ENCODE measurements at regions not wholly inside any gene's neighbourhood (a gene's known extent, or its start where the extent isn't known, plus 50 kb on each side); places are given as distances from the start of the nearest gene placed in this dataset.

- no peak for DNase-seq (ENCODE audit: extremely low spot score)
- ChIA-PET CTCF (interaction anchor here (1.1 to 1.2 kb wide), 2 partner anchors 9 to 11 kb away, joined by 3 read pairs; no protein-coding TSS in a partner anchor), POLR2A (no interaction called here)
- TF ChIP-seq, protein P1, sequence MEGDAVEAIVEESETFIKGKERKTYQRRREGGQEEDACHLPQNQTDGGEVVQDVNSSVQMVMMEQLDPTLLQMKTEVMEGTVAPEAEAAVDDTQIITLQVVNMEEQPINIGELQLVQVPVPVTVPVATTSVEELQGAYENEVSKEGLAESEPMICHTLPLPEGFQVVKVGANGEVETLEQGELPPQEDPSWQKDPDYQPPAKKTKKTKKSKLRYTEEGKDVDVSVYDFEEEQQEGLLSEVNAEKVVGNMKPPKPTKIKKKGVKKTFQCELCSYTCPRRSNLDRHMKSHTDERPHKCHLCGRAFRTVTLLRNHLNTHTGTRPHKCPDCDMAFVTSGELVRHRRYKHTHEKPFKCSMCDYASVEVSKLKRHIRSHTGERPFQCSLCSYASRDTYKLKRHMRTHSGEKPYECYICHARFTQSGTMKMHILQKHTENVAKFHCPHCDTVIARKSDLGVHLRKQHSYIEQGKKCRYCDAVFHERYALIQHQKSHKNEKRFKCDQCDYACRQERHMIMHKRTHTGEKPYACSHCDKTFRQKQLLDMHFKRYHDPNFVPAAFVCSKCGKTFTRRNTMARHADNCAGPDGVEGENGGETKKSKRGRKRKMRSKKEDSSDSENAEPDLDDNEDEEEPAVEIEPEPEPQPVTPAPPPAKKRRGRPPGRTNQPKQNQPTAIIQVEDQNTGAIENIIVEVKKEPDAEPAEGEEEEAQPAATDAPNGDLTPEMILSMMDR (IDR thresholded peaks at IDR 0.05; ENCODE audit: control extremely low read depth, extremely low read depth, low read depth, missing control alignments) = no peak
Observed at GRCh38 chr5:74556631-74557595, 83.6 kb downstream of the ENC1 start.

GRCh38 chr5:74556006-74556405 is 84.5 kb downstream of the ENC1 start:
- DNase-seq (ENCODE audit: extremely low spot score) = no peak
- TF ChIP-seq, protein P1 (IDR thresholded peaks at IDR 0.05; ENCODE audit: control extremely low read depth, extremely low read depth, low read depth, missing control alignments) = no peak
- CTCF ChIA-PET = no interaction called here
- POLR2A ChIA-PET = no interaction called here

- DNase-seq (ENCODE audit: extremely low spot score) = no peak
- ChIA-PET CTCF (no interaction called here), POLR2A (no interaction called here)
- TF ChIP-seq, protein P1 (IDR thresholded peaks at IDR 0.05; ENCODE audit: control extremely low read depth, extremely low read depth, low read depth, missing control alignments) = no peak
Observed at GRCh38 chr5:74552101-74552500, 88.4 kb downstream of the ENC1 start.

- DNase-seq (ENCODE audit: extremely low spot score) = no peak
- TF ChIP-seq, protein P1 (IDR thresholded peaks at IDR 0.05; ENCODE audit: control extremely low read depth, extremely low read depth, low read depth, missing control alignments) = no peak
- ChIA-PET POLR2A (no interaction called here), CTCF (interaction anchor here (1.0 kb wide), 1 partner anchor 14 kb away, joined by 3 read pairs; no protein-coding TSS in a partner anchor)
Observed at GRCh38 chr5:74550927-74551326, 89.6 kb downstream of the ENC1 start.

DNA sequence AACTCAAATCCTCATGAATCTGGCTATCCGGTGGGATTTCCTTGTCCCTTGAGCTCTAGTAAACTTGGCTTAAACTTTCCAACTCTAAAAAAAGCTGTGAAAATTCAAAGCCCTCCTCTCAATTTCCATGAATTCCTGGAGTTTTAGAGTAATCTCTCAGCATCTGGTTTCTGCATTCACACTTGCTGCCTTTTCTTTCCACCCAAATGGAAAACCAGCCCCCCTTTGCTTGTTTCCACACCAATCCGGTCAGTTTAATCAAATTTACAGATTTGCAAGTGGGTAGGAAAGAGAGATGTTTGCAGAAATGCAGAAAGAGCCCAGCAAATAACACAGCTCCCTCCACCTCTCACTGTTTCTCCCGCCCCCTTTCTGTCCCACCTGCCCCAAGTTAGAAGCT is 91.1 kb downstream of the ENC1 start:
- CTCF ChIA-PET = no interaction called here
- no peak for DNase-seq (ENCODE audit: extremely low spot score)
- POLR2A ChIA-PET = no interaction called here
- TF ChIP-seq, protein P1 (IDR thresholded peaks at IDR 0.05; ENCODE audit: control extremely low read depth, extremely low read depth, low read depth, missing control alignments) = no peak

GRCh38 chr5:74546796-74547195 is 93.7 kb downstream of the ENC1 start:
- DNase-seq (ENCODE audit: extremely low spot score) = no peak
- POLR2A ChIA-PET = no interaction called here
- CTCF ChIA-PET = no interaction called here
- TF ChIP-seq, protein P1 (IDR thresholded peaks at IDR 0.05; ENCODE audit: control extremely low read depth, extremely low read depth, low read depth, missing control alignments) = no peak

Measured in GM10248 (cell line).